GM23338 (cell line): ENCODE measurements at regions not wholly inside any gene's neighbourhood (a gene's known extent, or its start where the extent isn't known, plus 50 kb on each side); places are given as distances from the start of the nearest gene placed in this dataset.

Experiments used
- ATAC-seq: fragments of 200-7000 bp; cut with Tn5 transposase; 3 replicates; pipeline ENCODE4 v1.9.1; 2020
- DNase-seq: peaks from one replicate; pipeline ENCODE4 v3.0.0-alpha.2; 2015; ENCODE audit warnings: low spot score
- H2AFZ ChIP-seq: fragments of 200-600 bp; sonication (generic); 2 replicates; pipeline ENCODE4 v1.8.0; 2016; ENCODE audit warnings: antibody characterized with exemption, mild to moderate bottlenecking, moderate library complexity
- H3F3A ChIP-seq: fragments of 200-600 bp; sonication (generic); replicated peaks from 2 replicates; pipeline ENCODE4 v1.8.0; 2017; ENCODE audit warnings: antibody characterized with exemption, mixed run types, low read depth
- H3K27ac ChIP-seq: fragments of 200-600 bp; sonication (generic); 2 replicates; pipeline ENCODE4 v1.6.1; 2016; ENCODE audit warnings: low read depth
- H3K27me3 ChIP-seq: fragments of 200-600 bp; sonication (generic); 2 replicates; pipeline ENCODE4 v1.8.0; 2016; ENCODE audit warnings: mild to moderate bottlenecking, mixed run types, moderate library complexity; ENCODE audit not compliant: insufficient read depth
- H3K36me3 ChIP-seq: fragments of 200-600 bp; sonication (generic); 2 replicates; pipeline ENCODE4 v1.8.0; 2016; ENCODE audit warnings: mild to moderate bottlenecking; ENCODE audit not compliant: insufficient read depth
- H3K4me1 ChIP-seq: fragments of 200-600 bp; sonication (generic); 2 replicates; pipeline ENCODE4 v1.8.0; 2016; ENCODE audit warnings: mild to moderate bottlenecking, moderate library complexity; ENCODE audit not compliant: insufficient read depth
- H3K4me2 ChIP-seq: fragments of 200-600 bp; sonication (generic); 2 replicates; pipeline ENCODE4 v1.7.1; 2017; ENCODE audit warnings: mixed run types
- H3K4me3 ChIP-seq: fragments of 200-600 bp; sonication (generic); 2 replicates; pipeline ENCODE4 v1.6.1; 2016; ENCODE audit warnings: mixed run types
- H3K79me2 ChIP-seq: fragments of 200-600 bp; sonication (generic); replicated peaks from 2 replicates; pipeline ENCODE4 v1.8.0; 2017; ENCODE audit warnings: mild to moderate bottlenecking; ENCODE audit not compliant: insufficient read depth
- H3K9me2 ChIP-seq: fragments of 200-600 bp; sonication (generic); 2 replicates; pipeline ENCODE4 v1.8.0; 2017; ENCODE audit not compliant: insufficient read depth
- H4K20me1 ChIP-seq: fragments of 200-600 bp; sonication (generic); replicated peaks from 2 replicates; pipeline ENCODE4 v1.8.0; 2017; ENCODE audit warnings: mild to moderate bottlenecking; ENCODE audit not compliant: insufficient read depth
- H3K27ac Mint-ChIP-seq: 2 replicates; pipeline ENCODE4 v1.8.0; 2020; ENCODE audit warnings: inconsistent platforms, mild to moderate bottlenecking, moderate library complexity, mixed read lengths
- H3K27me3 Mint-ChIP-seq: 3 replicates; pipeline ENCODE4 v1.8.0; 2022; ENCODE audit warnings: low read depth, mild to moderate bottlenecking, moderate library complexity, mixed read lengths, inconsistent platforms; ENCODE audit not compliant: insufficient read depth, poor library complexity
- H3K36me3 Mint-ChIP-seq: 3 replicates; pipeline ENCODE4 v1.8.0; 2021; ENCODE audit warnings: low read depth, mild to moderate bottlenecking, inconsistent platforms, moderate library complexity, mixed read lengths
- H3K4me1 Mint-ChIP-seq: 3 replicates; pipeline ENCODE4 v1.8.0; 2020; ENCODE audit warnings: mild to moderate bottlenecking, inconsistent platforms, mixed read lengths
- H3K4me3 Mint-ChIP-seq: 3 replicates; pipeline ENCODE4 v1.8.0; 2021; ENCODE audit warnings: moderate library complexity, mild to moderate bottlenecking, inconsistent platforms, mixed read lengths
- H3K9me3 Mint-ChIP-seq: 3 replicates; pipeline ENCODE4 v1.8.0; 2020; ENCODE audit warnings: moderate library complexity, mild to moderate bottlenecking, inconsistent platforms, mixed read lengths
- CREB1 ChIP-seq: fragments of 250-450 bp; sonication (Bioruptor Pico); IDR thresholded peaks from 2 replicates; pipeline ENCODE4 v1.5.0; 2020; ENCODE audit warnings: low read depth, mild to moderate bottlenecking, moderate library complexity
- EZH2phosphoT487 ChIP-seq: fragments of 200-600 bp; sonication (generic); IDR thresholded peaks from one replicate; pipeline ENCODE4 v1.8.1; 2018; ENCODE audit warnings: antibody characterized with exemption; ENCODE audit not compliant: unreplicated experiment
- JUNB ChIP-seq: IDR thresholded peaks from one replicate; pipeline ENCODE4 v1.6.1; 2016; ENCODE audit warnings: antibody characterized with exemption; ENCODE audit not compliant: unreplicated experiment
- NANOG ChIP-seq: IDR thresholded peaks from 2 replicates; pipeline ENCODE4 v1.6.1; 2016; ENCODE audit warnings: antibody characterized with exemption, borderline replicate concordance
- POLR2AphosphoS5 ChIP-seq: IDR thresholded peaks from 2 replicates; pipeline ENCODE4 v1.6.1; 2016; ENCODE audit warnings: antibody characterized with exemption, low read depth
- STAT1 ChIP-seq: IDR thresholded peaks from one replicate; pipeline ENCODE4 v1.6.1; 2016; ENCODE audit warnings: antibody characterized with exemption; ENCODE audit not compliant: unreplicated experiment
- TF ChIP-seq, protein P1 (sequence below): fragments of 250-450 bp; sonication (Bioruptor Pico); IDR thresholded peaks from 2 replicates; pipeline ENCODE4 v1.5.0; 2020; ENCODE audit warnings: mild to moderate bottlenecking, moderate library complexity
- TF ChIP-seq, protein P2 (sequence below): IDR thresholded peaks from one replicate; pipeline ENCODE4 v1.6.1; 2018; ENCODE audit warnings: antibody characterized with exemption; ENCODE audit not compliant: unreplicated experiment

DNA sequence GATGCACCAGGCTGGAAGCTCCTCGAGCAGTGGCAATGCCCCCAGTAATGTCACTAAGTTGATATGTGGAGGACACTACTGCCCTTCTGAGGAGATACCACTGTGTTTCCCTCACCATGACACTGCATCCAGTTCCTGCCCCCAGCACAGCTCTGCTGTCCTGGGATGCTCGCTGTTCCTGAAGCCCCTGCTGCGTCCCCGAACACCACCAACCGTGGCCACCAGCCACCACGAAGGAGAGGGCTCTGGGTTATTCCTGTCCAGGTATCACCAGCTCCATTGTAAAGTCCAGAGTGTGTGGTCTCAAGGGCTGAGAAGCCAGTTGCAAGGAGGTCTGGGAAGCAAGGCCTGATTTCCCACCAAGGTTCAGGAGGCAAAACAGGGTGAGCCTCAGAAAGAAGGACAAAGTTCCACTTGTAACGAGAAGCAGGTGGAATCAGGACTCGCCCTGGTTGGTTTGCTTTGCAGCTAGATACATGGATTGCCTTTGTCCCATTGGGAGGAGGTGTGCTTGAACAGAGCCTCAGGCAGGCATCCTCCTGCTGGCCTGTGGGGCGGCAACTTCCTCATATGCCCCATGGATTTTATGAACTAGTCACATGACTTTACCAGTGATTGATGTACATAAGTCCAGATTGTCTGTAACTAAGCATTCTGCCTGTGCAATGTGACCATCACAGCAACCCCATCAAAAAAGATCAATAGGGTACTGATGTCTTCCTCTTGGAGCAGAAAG lies 427.0 kb upstream of the VSTM2A start (continued):
- TF ChIP-seq, protein P1, sequence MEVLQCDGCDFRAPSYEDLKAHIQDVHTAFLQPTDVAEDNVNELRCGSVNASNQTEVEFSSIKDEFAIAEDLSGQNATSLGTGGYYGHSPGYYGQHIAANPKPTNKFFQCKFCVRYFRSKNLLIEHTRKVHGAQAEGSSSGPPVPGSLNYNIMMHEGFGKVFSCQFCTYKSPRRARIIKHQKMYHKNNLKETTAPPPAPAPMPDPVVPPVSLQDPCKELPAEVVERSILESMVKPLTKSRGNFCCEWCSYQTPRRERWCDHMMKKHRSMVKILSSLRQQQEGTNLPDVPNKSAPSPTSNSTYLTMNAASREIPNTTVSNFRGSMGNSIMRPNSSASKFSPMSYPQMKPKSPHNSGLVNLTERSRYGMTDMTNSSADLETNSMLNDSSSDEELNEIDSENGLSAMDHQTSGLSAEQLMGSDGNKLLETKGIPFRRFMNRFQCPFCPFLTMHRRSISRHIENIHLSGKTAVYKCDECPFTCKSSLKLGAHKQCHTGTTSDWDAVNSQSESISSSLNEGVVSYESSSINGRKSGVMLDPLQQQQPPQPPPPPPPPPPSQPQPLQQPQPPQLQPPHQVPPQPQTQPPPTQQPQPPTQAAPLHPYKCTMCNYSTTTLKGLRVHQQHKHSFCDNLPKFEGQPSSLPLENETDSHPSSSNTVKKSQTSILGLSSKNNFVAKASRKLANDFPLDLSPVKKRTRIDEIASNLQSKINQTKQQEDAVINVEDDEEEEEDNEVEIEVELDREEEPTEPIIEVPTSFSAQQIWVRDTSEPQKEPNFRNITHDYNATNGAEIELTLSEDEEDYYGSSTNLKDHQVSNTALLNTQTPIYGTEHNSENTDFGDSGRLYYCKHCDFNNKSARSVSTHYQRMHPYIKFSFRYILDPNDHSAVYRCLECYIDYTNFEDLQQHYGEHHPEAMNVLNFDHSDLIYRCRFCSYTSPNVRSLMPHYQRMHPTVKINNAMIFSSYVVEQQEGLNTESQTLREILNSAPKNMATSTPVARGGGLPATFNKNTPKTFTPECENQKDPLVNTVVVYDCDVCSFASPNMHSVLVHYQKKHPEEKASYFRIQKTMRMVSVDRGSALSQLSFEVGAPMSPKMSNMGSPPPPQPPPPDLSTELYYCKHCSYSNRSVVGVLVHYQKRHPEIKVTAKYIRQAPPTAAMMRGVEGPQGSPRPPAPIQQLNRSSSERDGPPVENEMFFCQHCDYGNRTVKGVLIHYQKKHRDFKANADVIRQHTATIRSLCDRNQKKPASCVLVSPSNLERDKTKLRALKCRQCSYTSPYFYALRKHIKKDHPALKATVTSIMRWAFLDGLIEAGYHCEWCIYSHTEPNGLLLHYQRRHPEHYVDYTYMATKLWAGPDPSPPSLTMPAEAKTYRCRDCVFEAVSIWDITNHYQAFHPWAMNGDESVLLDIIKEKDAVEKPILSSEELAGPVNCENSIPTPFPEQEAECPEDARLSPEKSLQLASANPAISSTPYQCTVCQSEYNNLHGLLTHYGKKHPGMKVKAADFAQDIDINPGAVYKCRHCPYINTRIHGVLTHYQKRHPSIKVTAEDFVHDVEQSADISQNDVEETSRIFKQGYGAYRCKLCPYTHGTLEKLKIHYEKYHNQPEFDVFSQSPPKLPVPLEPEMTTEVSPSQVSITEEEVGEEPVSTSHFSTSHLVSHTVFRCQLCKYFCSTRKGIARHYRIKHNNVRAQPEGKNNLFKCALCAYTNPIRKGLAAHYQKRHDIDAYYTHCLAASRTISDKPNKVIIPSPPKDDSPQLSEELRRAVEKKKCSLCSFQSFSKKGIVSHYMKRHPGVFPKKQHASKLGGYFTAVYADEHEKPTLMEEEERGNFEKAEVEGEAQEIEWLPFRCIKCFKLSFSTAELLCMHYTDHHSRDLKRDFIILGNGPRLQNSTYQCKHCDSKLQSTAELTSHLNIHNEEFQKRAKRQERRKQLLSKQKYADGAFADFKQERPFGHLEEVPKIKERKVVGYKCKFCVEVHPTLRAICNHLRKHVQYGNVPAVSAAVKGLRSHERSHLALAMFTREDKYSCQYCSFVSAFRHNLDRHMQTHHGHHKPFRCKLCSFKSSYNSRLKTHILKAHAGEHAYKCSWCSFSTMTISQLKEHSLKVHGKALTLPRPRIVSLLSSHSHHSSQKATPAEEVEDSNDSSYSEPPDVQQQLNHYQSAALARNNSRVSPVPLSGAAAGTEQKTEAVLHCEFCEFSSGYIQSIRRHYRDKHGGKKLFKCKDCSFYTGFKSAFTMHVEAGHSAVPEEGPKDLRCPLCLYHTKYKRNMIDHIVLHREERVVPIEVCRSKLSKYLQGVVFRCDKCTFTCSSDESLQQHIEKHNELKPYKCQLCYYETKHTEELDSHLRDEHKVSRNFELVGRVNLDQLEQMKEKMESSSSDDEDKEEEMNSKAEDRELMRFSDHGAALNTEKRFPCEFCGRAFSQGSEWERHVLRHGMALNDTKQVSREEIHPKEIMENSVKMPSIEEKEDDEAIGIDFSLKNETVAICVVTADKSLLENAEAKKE, result no peak
- no peak for TF ChIP-seq EZH2phosphoT487
- no peak for TF ChIP-seq CREB1 (CRISPR knock-in tag)

DNA sequence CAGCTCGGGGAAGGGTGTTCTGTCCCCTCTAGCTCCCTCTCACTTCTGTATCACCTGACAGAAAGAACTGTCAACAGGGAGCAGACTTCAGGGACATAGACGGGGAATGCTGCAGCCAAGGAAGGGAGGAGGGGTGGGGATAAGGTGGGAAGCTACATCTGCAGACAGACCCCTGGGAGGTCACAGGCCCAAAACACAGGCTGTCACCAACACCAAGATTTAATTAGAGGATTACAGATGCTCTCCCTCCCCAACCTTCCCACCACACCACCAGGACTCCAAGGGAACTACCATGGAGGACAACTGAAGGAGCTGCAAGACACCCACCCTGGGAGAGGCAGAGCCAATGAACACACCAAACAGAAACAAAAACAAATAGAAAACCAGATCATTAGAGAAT lies 425.2 kb upstream of the VSTM2A start:
- ATAC-seq (no peak), DNase-seq (no peak)
- no peak overlapping the region for H3K4me2 ChIP-seq
- no peak for TF ChIP-seq POLR2AphosphoS5
- no peak for TF ChIP-seq STAT1
- TF ChIP-seq NANOG, result no peak
- no peak for TF ChIP-seq CREB1 (CRISPR knock-in tag)
- TF ChIP-seq JUNB, result no peak
- TF ChIP-seq, protein P2, sequence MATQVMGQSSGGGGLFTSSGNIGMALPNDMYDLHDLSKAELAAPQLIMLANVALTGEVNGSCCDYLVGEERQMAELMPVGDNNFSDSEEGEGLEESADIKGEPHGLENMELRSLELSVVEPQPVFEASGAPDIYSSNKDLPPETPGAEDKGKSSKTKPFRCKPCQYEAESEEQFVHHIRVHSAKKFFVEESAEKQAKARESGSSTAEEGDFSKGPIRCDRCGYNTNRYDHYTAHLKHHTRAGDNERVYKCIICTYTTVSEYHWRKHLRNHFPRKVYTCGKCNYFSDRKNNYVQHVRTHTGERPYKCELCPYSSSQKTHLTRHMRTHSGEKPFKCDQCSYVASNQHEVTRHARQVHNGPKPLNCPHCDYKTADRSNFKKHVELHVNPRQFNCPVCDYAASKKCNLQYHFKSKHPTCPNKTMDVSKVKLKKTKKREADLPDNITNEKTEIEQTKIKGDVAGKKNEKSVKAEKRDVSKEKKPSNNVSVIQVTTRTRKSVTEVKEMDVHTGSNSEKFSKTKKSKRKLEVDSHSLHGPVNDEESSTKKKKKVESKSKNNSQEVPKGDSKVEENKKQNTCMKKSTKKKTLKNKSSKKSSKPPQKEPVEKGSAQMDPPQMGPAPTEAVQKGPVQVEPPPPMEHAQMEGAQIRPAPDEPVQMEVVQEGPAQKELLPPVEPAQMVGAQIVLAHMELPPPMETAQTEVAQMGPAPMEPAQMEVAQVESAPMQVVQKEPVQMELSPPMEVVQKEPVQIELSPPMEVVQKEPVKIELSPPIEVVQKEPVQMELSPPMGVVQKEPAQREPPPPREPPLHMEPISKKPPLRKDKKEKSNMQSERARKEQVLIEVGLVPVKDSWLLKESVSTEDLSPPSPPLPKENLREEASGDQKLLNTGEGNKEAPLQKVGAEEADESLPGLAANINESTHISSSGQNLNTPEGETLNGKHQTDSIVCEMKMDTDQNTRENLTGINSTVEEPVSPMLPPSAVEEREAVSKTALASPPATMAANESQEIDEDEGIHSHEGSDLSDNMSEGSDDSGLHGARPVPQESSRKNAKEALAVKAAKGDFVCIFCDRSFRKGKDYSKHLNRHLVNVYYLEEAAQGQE, result no peak

More for the DNA sequence above, 425.2 kb upstream of the VSTM2A start:
- Histone ChIP-seq H3K27ac (no peak overlapping the region), H3K9me2 (0 out of 2 replicates have a peak, but pooled peaks cover 4% of the 10 kb centered on the region), H3K79me2 (no peaks in the 10 kb centered on the region), H3K4me3 (no peak overlapping the region), H3F3A (no peaks in the 10 kb centered on the region), H3K4me1 (peaks cover 4% of the 10 kb centered on the region; the same call in 1 of the 2 replicates), H4K20me1 (no peaks in the 10 kb centered on the region), H3K27me3 (no peaks in the 10 kb centered on the region), H2AFZ (peak overlapping the region; percentile 84), H3K36me3 (no peaks in the 10 kb centered on the region)
- Mint-ChIP-seq H3K36me3 (no peaks in the 10 kb centered on the region), H3K27me3 (no peaks in the 10 kb centered on the region), H3K9me3 (no peaks in the 10 kb centered on the region), H3K4me1 (peaks cover 4% of the 10 kb centered on the region; the same call in 1 of the 3 replicates), H3K4me3 (no peak overlapping the region), H3K27ac (no peak overlapping the region)
